HuH-7 (cell line): ENCODE measurements at regions not wholly inside any gene's neighbourhood (a gene's known extent, or its start where the extent isn't known, plus 50 kb on each side); places are given as distances from the start of the nearest gene placed in this dataset.
"Not testable (repeated sequence)": the region's sequence is repeated elsewhere in the genome, so short reads cannot be mapped to it uniquely, and the experiment has no call there.

Experiments used
- DNase-seq: peaks from one replicate; pipeline ENCODE4 v3.0.0; 2011; ENCODE audit warnings: low spot score

- DNase-seq, result no peak
Measured at GRCh38 chr13:59356607-59357006, 807.1 kb downstream of the DIAPH3 start.

- DNase-seq, result no peak
Measured at GRCh38 chr13:59358014-59358413, 805.7 kb downstream of the DIAPH3 start.

- DNase-seq, result no peak
Measured at GRCh38 chr13:59360108-59360507, 803.6 kb downstream of the DIAPH3 start.

GRCh38 chr13:59360916-59361315, 802.8 kb downstream of the DIAPH3 start:
- DNase-seq, result no peak

- no peak for DNase-seq
Measured at GRCh38 chr13:59363313-59363712, 800.4 kb downstream of the DIAPH3 start.

GRCh38 chr13:59363947-59364346, 799.8 kb downstream of the DIAPH3 start:
- DNase-seq, result no peak

- no peak for DNase-seq
Measured at GRCh38 chr13:59364641-59365085, 799.1 kb downstream of the DIAPH3 start.

GRCh38 chr13:59367467-59367866, 796.3 kb downstream of the DIAPH3 start:
- DNase-seq, result no peak

GRCh38 chr13:59367904-59368303, 795.8 kb downstream of the DIAPH3 start:
- no peak for DNase-seq

- no peak for DNase-seq
Measured at GRCh38 chr13:59368693-59369092, 795.0 kb downstream of the DIAPH3 start.

- DNase-seq, result no peak
Measured at GRCh38 chr13:59371229-59371628, 792.5 kb downstream of the DIAPH3 start.

- DNase-seq, result no peak
Measured at GRCh38 chr13:59373341-59373740, 790.4 kb downstream of the DIAPH3 start.

GRCh38 chr13:59374691-59375090, 789.0 kb downstream of the DIAPH3 start:
- no peak for DNase-seq

- no peak for DNase-seq
Measured at GRCh38 chr13:59384154-59384553, 779.6 kb downstream of the DIAPH3 start.

GRCh38 chr13:59391696-59392095, 772.0 kb downstream of the DIAPH3 start:
- peak; percentile 7 for DNase-seq

GRCh38 chr13:59392328-59392727, 771.4 kb downstream of the DIAPH3 start:
- no peak for DNase-seq

- no peak for DNase-seq
Measured at GRCh38 chr13:59394496-59394895, 769.2 kb downstream of the DIAPH3 start.

GRCh38 chr13:59398127-59398526, 765.6 kb downstream of the DIAPH3 start:
- no peak for DNase-seq

- DNase-seq, result no peak
Measured at GRCh38 chr13:59398661-59399060, 765.1 kb downstream of the DIAPH3 start.

GRCh38 chr13:59399513-59399912, 764.2 kb downstream of the DIAPH3 start:
- DNase-seq, result no peak

GRCh38 chr13:59404331-59404730, 759.4 kb downstream of the DIAPH3 start:
- no peak for DNase-seq

- DNase-seq, result not testable (repeated sequence)
Measured at GRCh38 chr13:59407251-59407650, 756.5 kb downstream of the DIAPH3 start.

GRCh38 chr13:59408738-59409137, 755.0 kb downstream of the DIAPH3 start:
- no peak for DNase-seq

- no peak for DNase-seq
Measured at GRCh38 chr13:59409211-59409610, 754.5 kb downstream of the DIAPH3 start.

- no peak for DNase-seq
Measured at GRCh38 chr13:59409634-59410200, 754.0 kb downstream of the DIAPH3 start.
